ENCODE measurements at regions not wholly inside any gene's neighbourhood (a gene's known extent, or its start where the extent isn't known, plus 50 kb on each side); places are given as distances from the start of the nearest gene placed in this dataset.

DNA sequence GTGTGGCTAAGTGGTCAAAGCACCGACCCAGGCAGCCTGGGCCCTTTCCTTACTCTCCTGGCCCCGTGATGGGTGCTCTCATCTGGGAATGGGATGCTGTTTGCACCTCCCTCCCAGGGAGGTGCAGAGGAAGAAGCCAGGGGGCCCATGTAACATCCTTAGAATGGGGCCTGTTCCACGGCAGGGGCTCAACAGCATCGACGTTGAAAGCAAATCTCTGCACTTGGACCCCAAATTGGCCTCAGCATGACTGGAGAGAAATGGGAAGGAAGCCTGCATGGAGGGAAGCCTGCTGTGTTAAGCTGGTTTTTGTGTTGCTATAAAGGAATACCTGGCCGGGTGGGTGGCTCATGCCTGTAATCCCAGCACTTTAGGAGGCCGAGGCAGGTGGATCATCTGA lies 1288.4 kb downstream of the TBC1D22A start:
- no peak for TF ChIP-seq ZFX (IDR thresholded peaks at IDR 0.05; ENCODE audit: borderline replicate concordance)
- TF ChIP-seq, protein P1, sequence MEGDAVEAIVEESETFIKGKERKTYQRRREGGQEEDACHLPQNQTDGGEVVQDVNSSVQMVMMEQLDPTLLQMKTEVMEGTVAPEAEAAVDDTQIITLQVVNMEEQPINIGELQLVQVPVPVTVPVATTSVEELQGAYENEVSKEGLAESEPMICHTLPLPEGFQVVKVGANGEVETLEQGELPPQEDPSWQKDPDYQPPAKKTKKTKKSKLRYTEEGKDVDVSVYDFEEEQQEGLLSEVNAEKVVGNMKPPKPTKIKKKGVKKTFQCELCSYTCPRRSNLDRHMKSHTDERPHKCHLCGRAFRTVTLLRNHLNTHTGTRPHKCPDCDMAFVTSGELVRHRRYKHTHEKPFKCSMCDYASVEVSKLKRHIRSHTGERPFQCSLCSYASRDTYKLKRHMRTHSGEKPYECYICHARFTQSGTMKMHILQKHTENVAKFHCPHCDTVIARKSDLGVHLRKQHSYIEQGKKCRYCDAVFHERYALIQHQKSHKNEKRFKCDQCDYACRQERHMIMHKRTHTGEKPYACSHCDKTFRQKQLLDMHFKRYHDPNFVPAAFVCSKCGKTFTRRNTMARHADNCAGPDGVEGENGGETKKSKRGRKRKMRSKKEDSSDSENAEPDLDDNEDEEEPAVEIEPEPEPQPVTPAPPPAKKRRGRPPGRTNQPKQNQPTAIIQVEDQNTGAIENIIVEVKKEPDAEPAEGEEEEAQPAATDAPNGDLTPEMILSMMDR (IDR thresholded peaks at IDR 0.05), result no peak
- no peak overlapping the region for H3K27ac ChIP-seq

DNA sequence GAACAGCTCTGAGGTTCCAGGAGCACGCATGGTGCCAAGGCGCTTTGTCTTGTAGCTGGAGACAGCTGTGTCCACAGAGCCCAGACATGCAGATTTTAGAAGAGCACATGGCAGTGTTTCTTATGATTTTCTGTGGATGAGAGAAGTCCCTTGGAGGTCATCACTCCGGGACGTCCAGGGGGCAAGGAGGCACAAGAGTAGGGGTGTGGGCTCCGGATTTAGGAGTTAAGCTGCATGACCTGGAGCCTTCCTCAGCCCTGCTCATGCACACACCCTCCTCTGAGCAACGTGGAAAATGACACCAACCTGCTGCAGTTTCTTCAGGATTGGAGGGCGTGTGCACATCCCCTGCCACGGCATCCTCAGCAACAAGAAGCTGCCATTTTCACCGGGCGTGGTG lies 1286.7 kb downstream of the TBC1D22A start:
- H3K27ac ChIP-seq, result no peak overlapping the region
- TF ChIP-seq, protein P1 (IDR thresholded peaks at IDR 0.05), result no peak
- TF ChIP-seq ZFX (IDR thresholded peaks at IDR 0.05; ENCODE audit: borderline replicate concordance), result no peak

DNA sequence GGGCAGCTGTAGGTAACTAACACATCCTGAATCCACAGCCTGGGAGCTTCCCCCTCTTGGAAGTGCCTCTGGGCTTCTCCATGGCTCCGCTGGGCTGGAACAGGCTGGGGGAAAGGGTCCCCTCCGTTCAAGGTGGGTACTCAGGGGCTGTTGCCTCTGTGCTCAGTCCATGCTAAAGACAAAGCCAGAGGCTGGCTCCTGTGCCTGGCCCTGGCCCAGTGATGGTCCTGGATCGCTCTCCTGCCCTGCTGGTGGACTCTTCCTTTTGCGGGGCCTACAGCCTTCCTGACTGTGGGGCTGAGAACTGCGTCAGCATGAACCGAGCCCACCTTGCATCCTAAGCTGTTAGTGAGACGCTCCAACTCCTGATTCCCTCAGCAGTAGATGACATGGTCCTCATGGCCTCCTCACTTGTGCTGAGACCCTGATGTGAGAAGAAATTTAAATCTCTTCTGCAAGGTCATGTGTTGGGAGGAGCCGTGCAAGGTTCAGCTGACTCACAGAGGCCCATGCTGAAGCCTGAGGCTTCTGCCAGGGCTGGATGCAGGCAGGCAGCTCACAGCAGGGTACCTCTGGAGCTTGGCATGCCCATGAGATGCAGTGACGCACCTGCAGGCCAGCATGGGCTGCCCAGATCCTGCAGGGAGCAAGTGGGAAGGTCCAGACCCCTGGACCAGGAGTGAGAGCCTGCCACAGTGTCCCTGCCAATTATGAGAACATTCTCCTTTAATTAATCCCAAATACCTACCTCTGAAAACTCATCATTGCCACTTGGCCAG lies 1285.5 kb downstream of the TBC1D22A start:
- H3K27ac ChIP-seq, result no peak overlapping the region
- no peak for TF ChIP-seq ZFX (IDR thresholded peaks at IDR 0.05; ENCODE audit: borderline replicate concordance)
- TF ChIP-seq, protein P1 (IDR thresholded peaks at IDR 0.05), result no peak

DNA sequence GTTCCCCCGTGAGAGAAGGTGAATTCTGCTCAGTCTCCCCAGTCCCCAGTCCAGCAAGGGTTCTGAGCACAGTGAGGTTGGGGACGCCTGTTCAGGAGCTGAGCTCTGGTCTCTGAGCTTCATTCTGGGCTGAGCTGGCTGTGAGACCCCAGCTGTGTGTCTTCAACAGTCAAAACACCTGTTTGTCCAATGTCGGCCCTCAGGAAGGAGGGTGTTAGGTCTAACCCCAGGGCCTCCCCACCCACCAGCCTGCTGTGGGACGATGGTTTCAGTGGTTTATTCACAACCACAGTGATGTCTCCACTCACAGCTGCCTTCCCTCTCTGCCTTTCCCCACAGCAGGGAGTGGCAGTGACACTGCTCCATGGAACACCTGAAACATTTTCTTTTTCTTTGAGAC lies 1282.9 kb downstream of the TBC1D22A start:
- no peak overlapping the region for H3K27ac ChIP-seq
- TF ChIP-seq, protein P1 (IDR thresholded peaks at IDR 0.05), result no peak
- no peak for TF ChIP-seq ZFX (IDR thresholded peaks at IDR 0.05; ENCODE audit: borderline replicate concordance)

DNA sequence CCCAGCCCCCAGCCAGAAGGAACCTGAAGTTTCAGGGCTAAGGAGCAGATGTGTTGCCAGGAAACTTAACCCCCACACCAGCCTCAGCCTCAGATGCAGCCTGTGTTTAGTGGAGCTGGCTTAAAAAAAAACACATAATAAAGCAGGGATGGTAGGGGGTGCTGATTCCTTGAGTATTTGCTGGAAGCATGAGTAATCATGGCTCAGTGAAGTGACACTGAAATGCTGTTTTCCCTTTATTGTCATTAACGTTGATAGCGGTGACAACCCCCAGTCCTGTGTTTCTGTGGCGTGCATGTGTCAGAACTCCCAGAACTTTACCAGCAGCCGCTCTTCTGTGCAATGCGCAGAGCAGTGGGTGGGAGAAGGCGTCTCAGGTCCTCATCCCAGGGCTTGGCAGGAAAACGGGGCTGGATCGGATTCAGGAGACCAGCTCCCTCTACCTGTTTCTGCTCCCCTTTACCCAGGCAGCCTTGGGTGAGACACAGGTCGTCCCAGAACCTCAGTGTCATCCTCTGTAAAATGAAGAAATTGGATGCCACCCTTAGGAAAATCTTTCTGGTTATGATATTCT lies 1282.1 kb downstream of the TBC1D22A start:
- H3K27ac ChIP-seq, result no peak overlapping the region
- TF ChIP-seq, protein P1 (IDR thresholded peaks at IDR 0.05), result no peak
- TF ChIP-seq ZFX (IDR thresholded peaks at IDR 0.05; ENCODE audit: borderline replicate concordance), result no peak

DNA sequence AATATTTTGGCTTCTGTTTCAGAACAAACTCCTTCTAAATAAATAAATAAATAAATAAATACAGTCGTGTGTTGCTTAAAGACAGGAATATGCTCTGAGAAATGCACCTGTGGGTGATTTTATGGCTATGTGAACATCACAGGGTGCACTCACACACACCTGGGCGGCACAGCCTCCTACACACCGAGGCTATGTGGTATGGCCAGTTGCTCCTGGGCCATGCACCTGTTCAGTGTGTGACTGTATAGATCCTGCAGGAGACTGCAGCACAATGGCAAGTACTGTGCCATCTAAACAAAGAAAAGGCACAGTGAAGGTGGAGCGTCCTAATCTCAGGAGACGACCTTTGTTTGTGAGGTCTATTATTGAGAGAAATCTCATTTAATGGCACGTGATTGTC lies 1281.1 kb downstream of the TBC1D22A start:
- H3K27ac ChIP-seq, result no peak overlapping the region
- no peak for TF ChIP-seq ZFX (IDR thresholded peaks at IDR 0.05; ENCODE audit: borderline replicate concordance)
- TF ChIP-seq, protein P1 (IDR thresholded peaks at IDR 0.05), result no peak
